ENCODE measurements at regions not wholly inside any gene's neighbourhood (a gene's known extent, or its start where the extent isn't known, plus 50 kb on each side); places are given as distances from the start of the nearest gene placed in this dataset.
A peak's percentile ranks its signal among the peaks of the same experiment; 100 is the strongest.

GRCh38 chr12:91579516-91580263 lies 397.1 kb upstream of the DCN start:
- H3K4me3 ChIP-seq (replicated peaks; ENCODE audit: insufficient read depth, low read length): no peak overlapping the region
- TF ChIP-seq GABPA (IDR thresholded peaks at IDR 0.05; ENCODE audit: low read depth) (no peak), CTCF (IDR thresholded peaks at IDR 0.05; ENCODE audit: insufficient read depth, low read length) (no peak), SPI1 (IDR thresholded peaks at IDR 0.05; ENCODE audit: borderline replicate concordance, low read depth) (no peak), REST (IDR thresholded peaks at IDR 0.05; ENCODE audit: insufficient replicate concordance, low read depth) (no peak), POLR2AphosphoS5 (IDR thresholded peaks at IDR 0.05; ENCODE audit: low read depth) (no peak)
- no peak for DNase-seq (ENCODE audit: low read depth in 1 of 2, low spot score in 1 of 2)
- H3K27ac ChIP-seq (replicated peaks): no peak overlapping the region
- peaks cover 2% of the 10 kb centered on the region for H3K27me3 ChIP-seq (ENCODE audit: insufficient read depth, poor library complexity, severe bottlenecking)

GRCh38 chr12:91577586-91578539 lies 395.2 kb upstream of the DCN start:
- no peak for DNase-seq (ENCODE audit: low read depth in 1 of 2, low spot score in 1 of 2)
- Histone ChIP-seq H3K4me3 (replicated peaks; ENCODE audit: insufficient read depth, low read length) (no peak overlapping the region), H3K27ac (replicated peaks) (no peak overlapping the region), H3K27me3 (ENCODE audit: insufficient read depth, poor library complexity, severe bottlenecking) (peaks cover 2% of the 10 kb centered on the region)
- TF ChIP-seq SPI1 (IDR thresholded peaks at IDR 0.05; ENCODE audit: borderline replicate concordance, low read depth): no peak
- peak; percentile 12 for TF ChIP-seq CTCF (IDR thresholded peaks at IDR 0.05; ENCODE audit: insufficient read depth, low read length)
- TF ChIP-seq REST (IDR thresholded peaks at IDR 0.05; ENCODE audit: insufficient replicate concordance, low read depth): no peak
- TF ChIP-seq POLR2AphosphoS5 (IDR thresholded peaks at IDR 0.05; ENCODE audit: low read depth): no peak
- TF ChIP-seq GABPA (IDR thresholded peaks at IDR 0.05; ENCODE audit: low read depth): no peak

- DNase-seq (ENCODE audit: low read depth in 1 of 2, low spot score in 1 of 2): no peak
- TF ChIP-seq POLR2AphosphoS5 (IDR thresholded peaks at IDR 0.05; ENCODE audit: low read depth) (no peak), GABPA (IDR thresholded peaks at IDR 0.05; ENCODE audit: low read depth) (no peak), REST (IDR thresholded peaks at IDR 0.05; ENCODE audit: insufficient replicate concordance, low read depth) (no peak), CTCF (IDR thresholded peaks at IDR 0.05; ENCODE audit: insufficient read depth, low read length) (no peak), SPI1 (IDR thresholded peaks at IDR 0.05; ENCODE audit: borderline replicate concordance, low read depth) (no peak)
- peaks cover 2% of the 10 kb centered on the region for H3K27me3 ChIP-seq (ENCODE audit: insufficient read depth, poor library complexity, severe bottlenecking)
- no peak overlapping the region for H3K27ac ChIP-seq (replicated peaks)
- no peak overlapping the region for H3K4me3 ChIP-seq (replicated peaks; ENCODE audit: insufficient read depth, low read length)
Observed at GRCh38 chr12:91576432-91576831, 393.8 kb upstream of the DCN start.
